RPMI8226 (cell line): ENCODE measurements at regions not wholly inside any gene's neighbourhood (a gene's known extent, or its start where the extent isn't known, plus 50 kb on each side); places are given as distances from the start of the nearest gene placed in this dataset.
A peak's percentile ranks its signal among the peaks of the same experiment; 100 is the strongest.

Experiments used
- DNase-seq: peaks from one replicate; pipeline ENCODE4 v3.0.0-alpha.2; 2015

- DNase-seq, result no peak
Measured at GRCh38 chr22:48254311-48254873, 1491.9 kb downstream of the TBC1D22A start.

GRCh38 chr22:48253573-48253972 lies 1491.1 kb downstream of the TBC1D22A start:
- DNase-seq, result peak; percentile 23

GRCh38 chr22:48253136-48253535 lies 1490.7 kb downstream of the TBC1D22A start:
- no peak for DNase-seq

- no peak for DNase-seq
Measured at GRCh38 chr22:48251629-48252028, 1489.2 kb downstream of the TBC1D22A start.

- DNase-seq, result no peak
Measured at GRCh38 chr22:48250937-48251530, 1488.6 kb downstream of the TBC1D22A start.

GRCh38 chr22:48250286-48250895 lies 1487.9 kb downstream of the TBC1D22A start:
- DNase-seq, result no peak

GRCh38 chr22:48249713-48250268 lies 1487.3 kb downstream of the TBC1D22A start:
- DNase-seq, result no peak

GRCh38 chr22:48248901-48249455 lies 1486.5 kb downstream of the TBC1D22A start:
- no peak for DNase-seq

- DNase-seq, result no peak
Measured at GRCh38 chr22:48247829-48248228, 1485.4 kb downstream of the TBC1D22A start.

GRCh38 chr22:48245196-48245485 lies 1482.7 kb downstream of the TBC1D22A start:
- DNase-seq, result no peak

GRCh38 chr22:48244388-48245195 lies 1482.1 kb downstream of the TBC1D22A start:
- DNase-seq, result no peak

- no peak for DNase-seq
Measured at GRCh38 chr22:48242461-48242864, 1480.0 kb downstream of the TBC1D22A start.

GRCh38 chr22:48241658-48242057 lies 1479.2 kb downstream of the TBC1D22A start:
- DNase-seq, result no peak

GRCh38 chr22:48240935-48241230 lies 1478.4 kb downstream of the TBC1D22A start:
- DNase-seq, result no peak

- DNase-seq, result no peak
Measured at GRCh38 chr22:48240148-48240934, 1477.9 kb downstream of the TBC1D22A start.

- DNase-seq, result no peak
Measured at GRCh38 chr22:48239461-48240147, 1477.2 kb downstream of the TBC1D22A start.

GRCh38 chr22:48238966-48239365 lies 1476.5 kb downstream of the TBC1D22A start:
- DNase-seq, result no peak

GRCh38 chr22:48238284-48238915 lies 1476.0 kb downstream of the TBC1D22A start:
- no peak for DNase-seq

- no peak for DNase-seq
Measured at GRCh38 chr22:48237466-48238283, 1475.2 kb downstream of the TBC1D22A start.

GRCh38 chr22:48236261-48236660 lies 1473.8 kb downstream of the TBC1D22A start:
- DNase-seq, result no peak

GRCh38 chr22:48235744-48236143 lies 1473.3 kb downstream of the TBC1D22A start:
- no peak for DNase-seq
